A549 (cell line): ENCODE measurements at regions not wholly inside any gene's neighbourhood (a gene's known extent, or its start where the extent isn't known, plus 50 kb on each side); places are given as distances from the start of the nearest gene placed in this dataset.

ENCODE experiments used
- ATAC-seq, 2 experiments: fragments of 200-7000 bp in 1 of 2; fragments of >200 bp in 1 of 2; cut with Nextera tagmentation in 1 of 2; cut with Tn5 transposase in 1 of 2; 3 replicates each; pipeline versions ENCODE4 v1.8.0 to v1.9.1; 2018 to 2020; ENCODE audit warnings: mild to moderate bottlenecking in 1 of 2, moderate library complexity in 1 of 2
- CTCF ChIA-PET: fragments of 300-600 bp; sonication (Branson Sonifier 250); formaldehyde crosslinking; extraction: SDS; loops from one replicate; lab custom pipeline; 2021; ENCODE audit warnings: antibody characterized with exemption, inconsistent platforms; lab: Yijun Ruan, JAX
- POLR2A ChIA-PET: fragments of 350-600 bp; formaldehyde crosslinking; extraction: SDS; loops from one replicate; lab custom pipeline; 2021; ENCODE audit warnings: antibody characterized with exemption, inconsistent platforms; lab: Yijun Ruan, JAX
- DNase-seq, 2 experiments: peaks; one replicate each; pipeline versions ENCODE4 v3.0.0 to v3.0.0-alpha.2; 2011 to 2016; ENCODE audit warnings: low read depth in 1 of 2, low spot score in 1 of 2
- FAIRE-seq: peaks from 2 replicates; lab custom pipeline; 2011; peaks lifted over from hg19 to GRCh38; lab: Jason Lieb, UNC
- H3K27ac ChIP-seq, 2 experiments: fragments of >200 bp; sonication (Bioruptor Twin); formaldehyde crosslinking; 3 replicates each; pipeline ENCODE4 v1.5.1; 2016 to 2017
- H3K4me1 ChIP-seq: fragments of >200 bp; sonication (Bioruptor Twin); formaldehyde crosslinking; 3 replicates; pipeline ENCODE4 v1.6.1; 2016
- H3K4me2 ChIP-seq: fragments of >200 bp; sonication (Bioruptor Twin); formaldehyde crosslinking; 3 replicates; pipeline ENCODE4 v1.6.1; 2016
- H3K4me3 ChIP-seq: fragments of >200 bp; sonication (Bioruptor Twin); formaldehyde crosslinking; 3 replicates; pipeline ENCODE4 v1.5.1; 2016
- H3K9me3 ChIP-seq: fragments of >200 bp; sonication (Bioruptor Twin); formaldehyde crosslinking; 3 replicates; pipeline ENCODE4 v1.6.1; 2016
- CBX8 ChIP-seq: fragments of 200-600 bp; sonication (generic); IDR thresholded peaks from 2 replicates; pipeline ENCODE4 v1.6.1; 2016
- CEBPB ChIP-seq, 2 experiments: fragments of >200 bp in 1 of 2; sonication (Bioruptor Twin) in 1 of 2; formaldehyde crosslinking in 1 of 2; IDR thresholded peaks; 2 replicates each; pipeline ENCODE4 v1.6.1; 2012 to 2016
- CHD2 ChIP-seq: fragments of 150-350 bp; IDR thresholded peaks from 2 replicates; pipeline ENCODE4 v1.6.1; 2014; ENCODE audit warnings: low read length; ENCODE audit not compliant: partially characterized antibody
- EHMT2 ChIP-seq: fragments of 200-600 bp; sonication (generic); IDR thresholded peaks from 2 replicates; pipeline ENCODE4 v1.6.1; 2016; ENCODE audit warnings: antibody characterized with exemption, low read depth, mild to moderate bottlenecking, moderate library complexity
- EP300 ChIP-seq, 2 experiments: fragments of >200 bp; sonication (Bioruptor Twin); formaldehyde crosslinking; IDR thresholded peaks; 2 replicates in 1 of 2; 3 replicates in 1 of 2; pipeline ENCODE4 v1.6.1; 2016 to 2017
- ESRRA ChIP-seq: fragments of 150-350 bp; IDR thresholded peaks from 2 replicates; pipeline ENCODE4 v1.6.1; 2014; ENCODE audit warnings: mild to moderate bottlenecking, low read length, borderline replicate concordance
- HDAC2 ChIP-seq: fragments of 200-600 bp; sonication (generic); IDR thresholded peaks from 2 replicates; pipeline ENCODE4 v1.6.1; 2016
- HOXA7 ChIP-seq: fragments of 250-450 bp; sonication (Bioruptor Pico); IDR thresholded peaks from 2 replicates; pipeline ENCODE4 v1.5.0; 2020; ENCODE audit warnings: mild to moderate bottlenecking, moderate library complexity
- MAFK ChIP-seq: fragments of 450-650 bp; IDR thresholded peaks from 2 replicates; pipeline ENCODE4 v1.6.1; 2014; ENCODE audit not compliant: partially characterized antibody
- MAZ ChIP-seq: fragments of 150-350 bp; IDR thresholded peaks from 2 replicates; pipeline ENCODE4 v1.6.1; 2014; ENCODE audit warnings: antibody characterized with exemption, low read depth, low read length, borderline replicate concordance
- NFE2L2 ChIP-seq: fragments of 150-350 bp; conservative IDR thresholded peaks from 2 replicates; pipeline ENCODE4 v1.6.1; 2014; ENCODE audit warnings: low read length
- SREBF2 ChIP-seq: fragments of 450-650 bp; IDR thresholded peaks from 2 replicates; pipeline ENCODE4 v1.6.1; 2014; ENCODE audit warnings: mild to moderate bottlenecking, moderate library complexity
- TFCP2L1 ChIP-seq: fragments of 250-450 bp; sonication (Bioruptor Pico); IDR thresholded peaks from 2 replicates; pipeline ENCODE4 v1.5.0; 2021; ENCODE audit warnings: mild to moderate bottlenecking
- TP53 ChIP-seq: fragments of 250-450 bp; sonication (Bioruptor Pico); IDR thresholded peaks from 2 replicates; pipeline ENCODE4 v1.5.0; 2021; ENCODE audit warnings: mild to moderate bottlenecking, moderate library complexity
- ZFP36 ChIP-seq: fragments of 450-650 bp; IDR thresholded peaks from 2 replicates; pipeline ENCODE4 v1.6.1; 2014; ENCODE audit warnings: borderline replicate concordance; ENCODE audit not compliant: partially characterized antibody
- ZNF302 ChIP-seq: fragments of 250-450 bp; sonication (Bioruptor Pico); IDR thresholded peaks from 2 replicates; pipeline ENCODE4 v1.9.0; 2021; ENCODE audit warnings: inconsistent platforms, mild to moderate bottlenecking, moderate library complexity
- WGBS: methylation state at CpG from one replicate; pipeline ENCODE4 v1.1.6; 2017; ENCODE audit errors: missing lambda C conversion rate; 5-methylcytosine and 5-hydroxymethylcytosine counted together
- TF ChIP-seq, protein P1 (sequence below): IDR thresholded peaks from 2 replicates; pipeline ENCODE4 v1.6.1; 2012
- TF ChIP-seq, protein P2 (sequence below): fragments of >200 bp; sonication (Bioruptor Twin); formaldehyde crosslinking; IDR thresholded peaks from 2 replicates; pipeline ENCODE4 v1.6.1; 2016
- TF ChIP-seq, protein P3 (sequence below): fragments of 250-450 bp; sonication (Bioruptor Pico); IDR thresholded peaks from 2 replicates; pipeline ENCODE4 v1.5.0; 2021; ENCODE audit warnings: mild to moderate bottlenecking, moderate library complexity, borderline replicate concordance
- TF ChIP-seq, protein P4 (sequence below): fragments of 150-350 bp; IDR thresholded peaks from 2 replicates; pipeline ENCODE4 v1.6.1; 2014; ENCODE audit warnings: low read depth, mild to moderate bottlenecking, low read length
- TF ChIP-seq, protein P5 (sequence below): IDR thresholded peaks from 2 replicates; pipeline ENCODE4 v1.6.1; 2012

DNA sequence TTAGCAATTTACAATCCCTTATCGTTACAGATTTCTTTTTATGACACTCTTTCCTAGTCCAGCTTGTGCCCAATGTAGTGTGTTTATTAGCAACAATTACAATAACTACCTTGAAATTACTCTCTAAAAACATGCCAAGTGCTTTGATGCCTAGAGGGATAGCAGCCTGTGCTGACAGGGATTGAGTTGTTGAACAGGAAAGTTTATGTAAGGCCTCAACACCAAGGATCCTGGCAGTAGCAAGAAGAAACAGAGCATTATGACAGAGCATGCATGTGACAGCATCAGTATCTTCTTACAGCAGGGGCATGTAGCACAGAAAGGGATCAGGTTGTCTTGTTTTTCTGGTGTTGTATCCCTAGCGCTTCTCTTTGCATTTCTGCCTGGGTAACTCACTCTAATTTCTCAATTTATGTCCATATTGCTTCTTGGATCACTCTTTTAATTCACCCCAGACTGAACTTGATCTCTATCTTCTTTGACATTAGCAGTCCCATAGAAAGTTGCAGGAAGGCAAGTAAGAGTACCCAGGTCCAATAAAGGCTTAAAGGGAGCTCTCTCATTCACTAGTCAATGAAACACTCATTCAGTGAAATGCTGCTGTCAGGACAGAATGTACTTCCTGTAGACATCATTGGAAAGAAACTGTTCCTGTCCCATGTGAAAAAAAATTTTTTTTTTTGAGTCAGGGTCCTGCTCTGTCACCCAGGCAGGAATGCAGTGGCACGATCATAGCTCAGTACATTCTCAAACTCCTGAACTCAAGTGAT lies 220.0 kb upstream of the GRIP1 start:
- WGBS, result 44% methylated on average over 3 of the region's 3 CpGs
- Histone ChIP-seq H3K4me1 (no peaks in the 10 kb centered on the region), H3K27ac (no peak overlapping the region), H3K4me3 (no peak overlapping the region), H3K9me3 (no peaks in the 10 kb centered on the region), H3K4me2 (no peak overlapping the region)
- ATAC-seq, result no peak
- CTCF ChIA-PET, result no interaction called here
- POLR2A ChIA-PET, result no interaction called here
- TF ChIP-seq HDAC2, result no peak
- TF ChIP-seq CBX8, result no peak
- no peak for TF ChIP-seq NFE2L2
- TF ChIP-seq, protein P1, sequence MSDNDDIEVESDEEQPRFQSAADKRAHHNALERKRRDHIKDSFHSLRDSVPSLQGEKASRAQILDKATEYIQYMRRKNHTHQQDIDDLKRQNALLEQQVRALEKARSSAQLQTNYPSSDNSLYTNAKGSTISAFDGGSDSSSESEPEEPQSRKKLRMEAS, result no peak
- no peak for TF ChIP-seq ZNF302
- TF ChIP-seq, protein P2, sequence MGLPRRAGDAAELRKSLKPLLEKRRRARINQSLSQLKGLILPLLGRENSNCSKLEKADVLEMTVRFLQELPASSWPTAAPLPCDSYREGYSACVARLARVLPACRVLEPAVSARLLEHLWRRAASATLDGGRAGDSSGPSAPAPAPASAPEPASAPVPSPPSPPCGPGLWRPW, result no peak
- no peak for TF ChIP-seq ESRRA
- no peak for TF ChIP-seq EHMT2
- TF ChIP-seq EP300 (IDR thresholded peaks at IDR 0.05), result no peak
- DNase-seq, result no peak
- FAIRE-seq, result no peak

DNA sequence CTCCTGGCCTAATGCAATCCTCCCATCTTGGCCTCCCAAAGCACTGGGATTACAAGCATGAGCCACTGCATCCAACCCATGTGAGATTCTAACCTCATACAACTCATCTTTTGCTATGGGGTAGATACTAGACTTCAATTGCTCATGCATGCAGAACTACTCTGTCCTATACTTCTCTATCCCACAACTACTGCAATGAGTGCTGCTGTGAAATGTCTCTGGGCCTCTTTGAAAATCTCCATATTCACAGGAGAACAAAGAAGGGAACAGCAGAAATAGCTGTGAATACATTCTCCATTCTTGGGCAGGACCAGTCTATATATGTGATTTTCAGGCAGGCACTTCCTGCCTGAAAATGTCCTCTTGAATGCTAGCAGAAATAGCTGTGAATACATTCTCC lies 220.7 kb upstream of the GRIP1 start:
- Histone ChIP-seq H3K4me1 (no peaks in the 10 kb centered on the region), H3K9me3 (no peaks in the 10 kb centered on the region), H3K27ac (no peak overlapping the region), H3K4me3 (no peak overlapping the region), H3K4me2 (no peak overlapping the region)
- no peak for TF ChIP-seq EHMT2
- TF ChIP-seq MAFK, result no peak
- TF ChIP-seq, protein P3, sequence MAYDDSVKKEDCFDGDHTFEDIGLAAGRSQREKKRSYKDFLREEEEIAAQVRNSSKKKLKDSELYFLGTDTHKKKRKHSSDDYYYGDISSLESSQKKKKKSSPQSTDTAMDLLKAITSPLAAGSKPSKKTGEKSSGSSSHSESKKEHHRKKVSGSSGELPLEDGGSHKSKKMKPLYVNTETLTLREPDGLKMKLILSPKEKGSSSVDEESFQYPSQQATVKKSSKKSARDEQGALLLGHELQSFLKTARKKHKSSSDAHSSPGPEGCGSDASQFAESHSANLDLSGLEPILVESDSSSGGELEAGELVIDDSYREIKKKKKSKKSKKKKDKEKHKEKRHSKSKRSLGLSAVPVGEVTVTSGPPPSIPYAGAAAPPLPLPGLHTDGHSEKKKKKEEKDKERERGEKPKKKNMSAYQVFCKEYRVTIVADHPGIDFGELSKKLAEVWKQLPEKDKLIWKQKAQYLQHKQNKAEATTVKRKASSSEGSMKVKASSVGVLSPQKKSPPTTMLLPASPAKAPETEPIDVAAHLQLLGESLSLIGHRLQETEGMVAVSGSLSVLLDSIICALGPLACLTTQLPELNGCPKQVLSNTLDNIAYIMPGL (CRISPR knock-in tag), result no peak
- TF ChIP-seq TP53, result no peak
- TF ChIP-seq TFCP2L1 (CRISPR knock-in tag), result no peak
- TF ChIP-seq, protein P4, sequence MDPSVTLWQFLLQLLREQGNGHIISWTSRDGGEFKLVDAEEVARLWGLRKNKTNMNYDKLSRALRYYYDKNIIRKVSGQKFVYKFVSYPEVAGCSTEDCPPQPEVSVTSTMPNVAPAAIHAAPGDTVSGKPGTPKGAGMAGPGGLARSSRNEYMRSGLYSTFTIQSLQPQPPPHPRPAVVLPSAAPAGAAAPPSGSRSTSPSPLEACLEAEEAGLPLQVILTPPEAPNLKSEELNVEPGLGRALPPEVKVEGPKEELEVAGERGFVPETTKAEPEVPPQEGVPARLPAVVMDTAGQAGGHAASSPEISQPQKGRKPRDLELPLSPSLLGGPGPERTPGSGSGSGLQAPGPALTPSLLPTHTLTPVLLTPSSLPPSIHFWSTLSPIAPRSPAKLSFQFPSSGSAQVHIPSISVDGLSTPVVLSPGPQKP, result no peak
- no peak for TF ChIP-seq ZNF302
- no peak for TF ChIP-seq CHD2
- no peak for TF ChIP-seq ZFP36
- TF ChIP-seq, protein P2, result no peak
- no peak for TF ChIP-seq SREBF2
- no peak for TF ChIP-seq HDAC2
- TF ChIP-seq ESRRA, result no peak
- TF ChIP-seq, protein P5, sequence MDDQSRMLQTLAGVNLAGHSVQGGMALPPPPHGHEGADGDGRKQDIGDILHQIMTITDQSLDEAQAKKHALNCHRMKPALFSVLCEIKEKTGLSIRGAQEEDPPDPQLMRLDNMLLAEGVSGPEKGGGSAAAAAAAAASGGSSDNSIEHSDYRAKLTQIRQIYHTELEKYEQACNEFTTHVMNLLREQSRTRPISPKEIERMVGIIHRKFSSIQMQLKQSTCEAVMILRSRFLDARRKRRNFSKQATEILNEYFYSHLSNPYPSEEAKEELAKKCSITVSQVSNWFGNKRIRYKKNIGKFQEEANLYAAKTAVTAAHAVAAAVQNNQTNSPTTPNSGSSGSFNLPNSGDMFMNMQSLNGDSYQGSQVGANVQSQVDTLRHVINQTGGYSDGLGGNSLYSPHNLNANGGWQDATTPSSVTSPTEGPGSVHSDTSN, result no peak
- no peak for TF ChIP-seq HOXA7 (CRISPR knock-in tag)
- no peak for TF ChIP-seq MAZ
- no peak for TF ChIP-seq CEBPB (IDR thresholded peaks at IDR 0.05)
- FAIRE-seq, result no peak
- ChIA-PET CTCF (no interaction called here), POLR2A (no interaction called here)
- no peak for DNase-seq
- no peak for ATAC-seq
